Activated gamma-delta T cell treated with Interleukin-2 at 50 U/mL for 16 hours (primary cell): ENCODE measurements at regions not wholly inside any gene's neighbourhood (a gene's known extent, or its start where the extent isn't known, plus 50 kb on each side); places are given as distances from the start of the nearest gene placed in this dataset.
"Not testable (repeated sequence)": the region's sequence is repeated elsewhere in the genome, so short reads cannot be mapped to it uniquely, and the experiment has no call there.

ENCODE experiments used
- DNase-seq: peaks from one replicate; pipeline ENCODE4 v3.0.0-alpha.2; 2020

DNA sequence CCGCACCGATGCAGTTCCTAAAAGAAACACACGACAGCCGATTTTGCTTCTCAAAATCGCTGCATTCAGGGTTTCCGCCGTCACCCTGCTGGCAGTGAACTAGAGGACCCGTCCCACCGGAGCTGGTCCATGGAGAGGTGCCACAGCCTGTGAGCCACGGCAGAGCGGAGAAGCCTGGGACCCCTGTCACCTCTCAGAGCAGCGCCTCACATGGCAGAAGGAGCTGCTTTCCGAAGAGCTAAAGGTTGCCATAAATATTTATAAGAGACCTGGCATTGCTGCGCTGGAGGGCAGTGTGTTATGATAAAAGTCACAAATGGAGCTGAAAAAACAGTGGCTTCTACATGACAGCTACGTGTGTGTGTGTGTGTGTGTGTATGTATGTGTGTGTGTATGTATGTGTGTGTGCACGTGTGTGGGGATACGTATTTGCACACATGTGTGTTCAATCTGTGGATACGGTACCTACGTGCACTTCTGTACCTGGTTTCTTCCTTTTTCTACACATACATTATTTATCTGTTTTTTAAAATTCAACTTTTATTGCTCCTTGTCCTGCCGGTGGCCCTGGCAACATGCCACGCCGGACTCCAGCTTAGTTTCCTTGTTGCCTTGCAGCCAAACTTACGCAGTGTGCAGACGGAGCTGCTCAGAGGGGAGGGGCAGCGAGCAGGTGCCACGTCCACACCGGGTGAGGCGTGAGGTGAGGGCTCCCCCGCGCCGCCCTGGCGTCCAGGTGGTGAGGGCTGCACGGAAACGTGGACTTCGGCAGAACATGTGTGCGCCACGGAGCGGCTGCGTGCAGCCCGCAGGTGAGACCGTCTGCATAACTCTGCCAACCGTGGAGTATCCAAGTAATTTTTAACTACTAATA is 115.2 kb upstream of the PITRM1 start:
- no peak for DNase-seq

DNA sequence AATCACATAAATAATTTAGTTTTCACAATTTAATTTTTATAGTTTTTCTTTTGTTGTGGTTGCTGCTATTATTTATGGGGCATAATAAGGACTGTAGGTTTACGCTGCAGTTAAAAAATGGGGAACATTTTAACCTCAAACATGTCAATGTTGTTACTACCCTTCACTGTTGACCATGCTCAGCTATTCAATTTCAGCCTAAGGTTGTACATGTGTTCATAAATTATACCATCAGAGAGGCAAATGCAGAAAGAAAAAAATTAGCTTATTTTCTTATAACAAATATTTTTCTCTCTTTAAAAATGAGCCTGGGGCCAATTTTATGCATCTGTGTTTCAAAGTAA is 110.1 kb upstream of the PITRM1 start:
- DNase-seq: no peak

DNA sequence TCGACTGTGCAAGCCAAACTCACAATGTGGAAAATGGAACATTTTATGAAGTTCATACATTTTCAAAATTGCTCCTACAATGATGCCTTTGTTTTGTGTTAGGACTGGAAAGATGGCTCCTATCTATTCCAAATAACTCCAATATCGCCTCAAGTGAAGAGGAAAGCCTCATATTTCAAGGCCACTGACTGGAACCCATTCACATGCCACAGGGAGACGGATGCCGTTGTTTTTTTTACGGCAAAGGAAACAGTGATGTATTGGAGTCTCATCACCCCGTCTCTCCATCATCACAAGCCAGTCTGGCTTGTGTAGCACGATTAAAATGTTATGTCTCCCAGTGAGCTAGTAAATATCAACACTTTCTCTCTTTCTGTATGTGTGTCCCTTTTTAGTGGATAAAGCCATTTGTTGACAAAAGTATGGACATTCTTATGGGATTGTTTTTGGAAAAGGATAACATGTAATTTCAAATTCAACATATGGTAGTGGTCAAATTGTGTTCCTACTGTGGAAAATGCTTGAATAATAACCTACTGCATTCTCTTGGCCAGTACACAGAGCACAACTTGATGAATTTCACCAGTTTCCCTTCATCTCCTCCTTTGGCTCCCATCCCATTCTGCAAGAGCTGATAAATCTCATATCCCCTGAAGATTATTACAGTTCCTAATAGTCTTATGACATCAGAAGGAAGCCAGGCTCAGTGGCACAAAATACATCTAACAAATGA is 109.5 kb upstream of the PITRM1 start:
- no peak for DNase-seq

GRCh38 chr10:3278771-3279170 is 106.2 kb upstream of the PITRM1 start:
- DNase-seq: no peak

DNA sequence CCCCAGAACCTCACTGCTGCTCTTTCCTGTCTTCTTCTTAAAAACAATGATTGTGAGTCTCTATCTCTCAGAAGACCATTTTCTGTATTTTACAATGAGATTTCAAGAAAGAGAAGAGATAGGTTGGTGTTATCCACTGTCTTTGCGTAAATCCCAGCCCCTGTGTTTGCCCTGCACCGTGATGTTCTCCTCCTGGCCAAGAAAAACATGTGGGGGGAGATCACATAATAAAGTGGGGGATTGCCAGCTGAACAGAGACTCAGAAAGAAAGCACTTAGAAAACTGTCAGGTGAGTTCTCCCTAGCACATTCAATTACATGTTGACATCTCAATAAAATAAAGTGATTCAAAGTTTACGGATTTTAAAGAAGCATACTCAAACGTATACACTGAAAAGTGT is 105.0 kb upstream of the PITRM1 start:
- no peak for DNase-seq

GRCh38 chr10:3274414-3274813 is 101.8 kb upstream of the PITRM1 start:
- no peak for DNase-seq

GRCh38 chr10:3273966-3274365 is 101.4 kb upstream of the PITRM1 start:
- DNase-seq: no peak

DNA sequence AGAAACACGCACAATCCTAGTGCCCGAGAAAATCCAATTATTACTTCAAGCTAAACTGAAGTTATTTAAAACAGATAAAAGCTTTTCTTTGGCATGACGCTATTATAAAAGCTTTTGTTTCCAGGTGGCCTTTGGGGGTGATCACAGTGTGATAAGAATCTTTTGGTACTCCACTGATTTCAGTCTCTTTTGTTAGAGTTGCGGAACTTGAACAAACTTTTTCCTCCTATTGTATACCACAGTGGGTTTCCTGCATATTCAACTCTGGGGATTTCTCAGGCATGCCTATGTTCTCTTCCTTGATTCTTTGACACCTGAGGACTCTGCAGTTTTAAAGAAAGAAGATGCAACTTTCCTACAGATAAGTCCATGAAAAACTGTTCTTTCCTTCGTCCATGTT is 99.7 kb upstream of the PITRM1 start:
- DNase-seq: no peak

DNA sequence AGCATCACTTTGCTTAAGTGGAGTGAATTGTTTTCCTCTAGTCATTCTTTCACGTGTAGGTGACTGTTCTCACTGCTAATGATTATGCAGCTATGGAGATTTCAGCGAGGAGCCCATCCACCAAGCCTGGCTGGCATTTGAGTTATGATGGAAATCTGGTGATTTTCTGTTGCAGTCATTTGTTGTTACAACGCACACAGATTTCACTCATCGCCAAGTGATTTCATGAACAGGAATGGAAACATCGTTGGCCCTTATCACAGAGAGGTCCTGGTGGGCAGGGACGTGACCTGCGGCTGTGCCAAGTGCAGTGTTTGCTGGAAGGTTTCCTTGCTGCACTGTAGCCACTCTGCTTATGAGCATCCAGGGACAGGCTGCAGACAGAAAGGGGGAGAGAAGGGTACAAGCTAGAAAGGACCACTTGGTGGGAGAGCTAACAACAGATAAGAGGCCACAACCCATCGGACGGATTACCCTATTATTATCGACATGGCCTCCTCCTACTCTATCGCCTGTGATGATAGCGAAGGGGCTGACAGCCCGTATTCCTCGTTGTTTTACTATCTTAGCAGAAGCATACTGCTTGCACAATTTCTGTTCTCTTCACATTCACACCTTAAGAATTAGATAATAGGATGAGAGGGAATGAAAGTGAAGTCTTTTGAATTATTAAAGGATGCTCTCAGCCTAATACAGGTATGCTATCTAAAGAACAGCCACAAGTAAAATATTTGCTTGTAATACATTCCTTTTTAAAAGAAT is 99.0 kb upstream of the PITRM1 start:
- DNase-seq: no peak

DNA sequence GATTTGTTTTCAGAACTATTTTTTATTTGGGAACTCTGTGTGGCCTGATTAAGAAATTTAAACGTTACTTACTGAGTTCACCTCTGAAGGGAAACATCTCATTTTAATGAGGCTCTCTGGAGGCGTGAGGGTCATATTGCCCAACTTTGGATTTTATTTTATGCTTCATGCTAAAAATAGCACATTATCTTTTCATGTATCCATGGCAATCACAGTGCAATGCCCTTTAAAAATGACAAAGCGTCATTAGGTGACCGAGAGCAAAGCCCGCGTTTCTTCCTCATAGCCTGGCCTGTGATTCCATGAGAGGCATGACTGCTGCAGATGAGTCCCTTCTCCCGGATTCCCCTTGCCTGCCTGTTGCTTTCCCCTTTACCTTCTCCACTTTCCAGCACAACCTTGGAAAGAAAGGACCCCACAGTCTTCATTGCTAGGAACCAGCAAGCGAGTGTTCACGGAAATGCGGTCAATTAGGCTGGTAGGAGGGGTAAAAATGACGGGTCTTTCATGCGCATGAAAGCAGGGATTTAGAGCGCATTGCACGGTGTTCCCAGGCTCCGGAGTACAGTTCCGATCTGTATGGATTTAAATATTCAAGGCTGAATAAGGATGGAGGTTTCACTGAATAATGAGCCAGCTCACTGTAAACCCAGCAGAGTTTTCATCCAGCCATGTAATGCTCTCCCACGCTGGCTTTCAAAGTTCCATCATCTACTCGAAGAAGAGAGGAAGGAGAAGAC is 98.2 kb upstream of the PITRM1 start:
- DNase-seq: no peak

GRCh38 chr10:3268025-3268424 is 95.4 kb upstream of the PITRM1 start:
- no peak for DNase-seq

DNA sequence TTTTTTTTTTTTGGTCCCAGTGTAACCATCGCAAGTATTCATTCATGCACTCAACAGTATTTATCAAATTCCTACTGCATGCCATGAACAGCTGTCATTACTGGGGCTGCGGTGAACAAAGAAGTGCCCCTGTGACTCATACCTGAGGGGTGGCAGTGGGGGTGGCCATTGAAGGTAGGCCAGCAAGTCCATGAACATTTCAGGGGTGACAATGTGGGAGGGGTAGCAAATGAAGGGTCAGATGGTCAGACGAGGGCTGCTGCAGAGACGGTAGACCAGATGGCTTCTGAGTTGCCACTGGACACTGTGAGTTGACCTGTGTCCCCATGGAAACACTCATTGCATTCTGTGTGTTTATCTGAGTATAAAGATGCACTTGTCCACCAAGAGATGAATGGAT is 92.5 kb upstream of the PITRM1 start:
- DNase-seq: no peak

- DNase-seq: no peak
These were observed 91.7 kb upstream of the PITRM1 start for GRCh38 chr10:3264161-3264761.

DNA sequence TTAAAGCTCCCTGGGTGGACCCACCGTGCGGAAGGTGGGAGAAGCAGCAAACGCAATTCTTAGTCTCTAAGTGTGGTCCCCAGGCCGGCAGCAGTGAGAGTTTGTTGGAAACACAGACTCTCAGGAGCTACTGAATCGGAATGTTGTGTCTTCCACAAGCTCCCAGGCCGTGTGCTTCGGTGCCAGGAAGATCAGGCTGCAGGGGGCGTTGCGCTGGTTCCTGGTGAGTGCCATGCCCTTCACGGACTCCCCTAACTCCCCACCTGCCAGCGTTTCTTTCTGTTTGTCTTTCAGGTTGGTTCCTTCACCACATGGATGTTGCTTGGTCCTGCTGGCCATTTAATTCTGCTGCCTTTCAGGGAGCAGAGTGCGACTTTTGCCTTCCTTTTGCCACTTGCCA is 91.2 kb upstream of the PITRM1 start:
- DNase-seq: no peak

DNA sequence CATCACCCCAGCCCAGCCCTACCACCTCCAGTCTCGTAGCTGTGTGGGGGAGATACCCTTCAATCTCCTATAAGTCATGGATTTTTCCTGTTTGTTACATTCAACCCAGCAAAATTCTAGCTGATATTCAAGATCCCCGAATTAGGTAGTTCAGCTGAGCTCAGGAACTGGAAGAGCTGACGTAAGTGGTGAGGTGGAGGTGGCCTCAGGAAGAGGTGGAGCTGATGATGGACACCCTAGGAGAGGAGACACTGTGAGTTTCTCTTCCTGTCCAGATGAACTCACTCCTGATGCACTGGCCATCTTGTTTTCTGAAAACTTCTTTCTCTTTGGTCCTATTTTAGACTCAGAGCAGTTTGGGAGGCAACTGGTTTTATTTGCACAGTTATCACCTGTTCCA is 90.5 kb upstream of the PITRM1 start:
- DNase-seq: no peak

DNA sequence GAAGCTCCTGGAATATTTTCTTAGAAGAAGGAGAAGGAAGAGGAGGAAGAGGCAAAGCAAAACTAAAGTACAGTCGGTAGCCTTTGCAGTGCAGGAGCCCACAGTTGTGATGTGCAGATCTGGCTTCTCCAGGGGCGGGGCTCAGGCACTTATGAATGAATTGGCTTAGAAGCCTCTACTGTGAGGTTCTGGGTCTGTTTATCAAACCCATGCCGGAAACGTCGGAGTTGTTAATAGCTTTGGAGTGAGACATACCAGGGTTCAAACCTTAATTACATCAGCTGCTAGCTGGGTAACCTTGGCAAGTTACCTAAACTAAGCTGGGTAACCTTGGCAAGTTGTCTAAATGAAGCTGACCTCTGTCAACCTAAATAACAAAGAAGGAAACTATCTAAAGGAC is 89.3 kb upstream of the PITRM1 start:
- no peak for DNase-seq

DNA sequence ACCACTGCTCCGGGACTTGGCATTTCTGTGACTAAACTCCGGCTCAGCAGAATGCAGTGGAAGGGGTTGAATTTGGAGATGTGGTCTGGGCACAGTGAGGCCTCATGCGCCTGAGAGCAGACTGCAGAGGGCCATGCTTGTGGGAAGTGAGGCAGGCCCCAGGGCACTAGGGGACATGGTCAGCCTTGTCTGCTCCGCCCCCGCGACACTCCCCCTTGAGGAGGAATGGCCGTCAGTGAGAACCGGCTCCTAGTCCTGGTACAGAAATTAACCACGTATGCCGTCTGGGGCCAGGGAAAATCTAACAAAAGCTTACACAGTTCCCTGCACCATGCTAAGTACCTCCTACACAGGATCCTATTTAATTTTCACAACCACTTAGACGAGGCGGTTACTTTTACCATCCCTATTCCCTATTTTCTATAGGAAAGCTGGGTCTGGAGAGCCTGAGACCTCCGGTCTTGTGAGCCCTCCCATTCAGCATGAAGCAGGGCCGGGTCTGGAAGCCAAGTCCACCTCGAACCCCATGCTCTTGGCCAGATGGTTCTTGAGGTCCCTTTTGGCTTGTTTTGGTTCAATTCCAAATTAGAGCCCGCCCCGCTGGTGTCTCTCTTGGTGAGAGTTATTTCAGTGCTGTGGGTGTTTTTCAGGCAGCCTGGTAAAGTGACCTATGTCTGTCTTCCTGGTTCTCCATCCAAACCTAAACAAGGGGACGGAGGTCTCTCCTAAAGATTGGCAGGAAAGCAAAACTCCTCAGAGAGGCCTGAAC is 87.7 kb upstream of the PITRM1 start:
- no peak for DNase-seq

- no peak for DNase-seq
These were observed 86.9 kb upstream of the PITRM1 start for GRCh38 chr10:3259499-3259898.

DNA sequence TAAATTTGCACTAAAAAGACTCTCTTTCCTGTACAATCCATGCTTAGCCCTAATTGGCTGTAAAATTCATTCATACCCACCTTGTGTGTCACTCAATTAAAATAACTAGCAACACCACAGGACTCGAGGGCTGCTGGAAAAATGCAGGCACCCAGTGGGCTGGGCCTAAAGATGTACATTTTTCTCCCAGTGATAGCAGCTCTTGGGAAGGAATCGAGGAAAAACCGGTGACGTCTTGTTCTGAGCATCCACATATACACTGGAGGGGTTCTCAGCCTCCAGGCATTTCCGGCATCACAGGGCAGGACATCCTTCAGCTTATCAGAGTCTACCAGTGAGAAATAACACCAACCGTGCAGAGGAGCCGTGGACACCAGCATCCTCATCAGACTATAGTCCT is 85.8 kb upstream of the PITRM1 start:
- DNase-seq: no peak

DNA sequence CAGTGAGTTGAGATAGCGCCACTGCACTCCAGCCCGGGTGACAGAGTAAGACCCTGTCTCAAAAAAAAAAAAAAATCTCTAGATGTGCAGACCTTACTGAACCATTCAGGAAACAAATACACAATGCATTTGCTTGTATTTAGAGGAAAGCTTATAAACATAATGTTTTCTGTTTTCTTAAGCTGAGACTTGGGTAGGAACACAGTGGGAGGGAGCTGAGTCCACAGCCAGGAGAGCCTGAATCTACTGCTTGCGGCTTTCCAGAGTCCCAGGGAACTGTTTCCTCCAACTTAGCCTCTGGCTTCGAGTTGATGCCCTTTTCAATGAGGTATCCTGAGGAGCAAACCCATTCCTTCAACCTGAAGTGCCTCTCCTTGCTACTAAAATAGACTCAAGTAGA is 83.0 kb upstream of the PITRM1 start:
- DNase-seq: no peak

DNA sequence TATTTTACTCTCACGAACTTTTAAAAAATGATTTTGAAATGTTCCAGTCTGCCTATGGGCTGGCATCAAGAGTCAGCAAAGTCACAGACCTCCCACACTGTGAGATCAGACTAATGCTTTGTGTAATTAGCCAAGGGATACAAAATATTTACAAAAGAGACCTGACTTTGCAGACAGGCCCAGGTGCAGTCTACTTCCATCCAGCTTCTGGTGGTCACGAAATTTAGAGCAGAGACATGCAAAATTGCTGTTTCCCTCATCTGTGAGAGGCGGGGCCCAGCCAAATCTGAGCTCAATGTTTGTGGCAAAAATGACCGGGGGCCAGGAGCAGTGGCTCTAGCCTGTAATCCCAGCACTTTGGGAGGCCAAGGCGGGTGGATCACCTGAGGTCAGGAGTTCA is 82.5 kb upstream of the PITRM1 start:
- DNase-seq: no peak

GRCh38 chr10:3253974-3254373 is 81.4 kb upstream of the PITRM1 start:
- not testable (repeated sequence) for DNase-seq
